Stimulated activated CD4-positive, alpha-beta T cell treated with anti-CD3 and anti-CD28 coated beads, Interleukin-1b, Interleukin-23, amount 100 ng/mL, for 4 hours (primary cell): ENCODE measurements at regions not wholly inside any gene's neighbourhood (a gene's known extent, or its start where the extent isn't known, plus 50 kb on each side); places are given as distances from the start of the nearest gene placed in this dataset.

Experiments
- DNase-seq, 2 donors: peaks; one replicate each; pipeline ENCODE4 v3.0.0-alpha.2; 2020; ENCODE audit warnings: low read depth in 2 of 2

- no peak for DNase-seq
Observed at GRCh38 chr7:114856625-114857024, 65.3 kb upstream of the MDFIC start.

GRCh38 chr7:114857605-114858004 lies 64.3 kb upstream of the MDFIC start:
- no peak for DNase-seq

GRCh38 chr7:114859477-114859876 lies 62.4 kb upstream of the MDFIC start:
- no peak for DNase-seq

- DNase-seq = no peak
Observed at GRCh38 chr7:114860206-114860605, 61.7 kb upstream of the MDFIC start.

- no peak for DNase-seq
Observed at GRCh38 chr7:114862406-114862805, 59.5 kb upstream of the MDFIC start.

- no peak for DNase-seq
Observed at GRCh38 chr7:114864278-114864677, 57.6 kb upstream of the MDFIC start.

- DNase-seq = peak; percentile 52
Observed at GRCh38 chr7:114865564-114865963, 56.3 kb upstream of the MDFIC start.
